HCT116 (cell line): ENCODE measurements at regions not wholly inside any gene's neighbourhood (a gene's known extent, or its start where the extent isn't known, plus 50 kb on each side); places are given as distances from the start of the nearest gene placed in this dataset.

Source experiments
- ATAC-seq: fragments of 200-7000 bp; cut with Tn5 transposase; 2 replicates; pipeline ENCODE4 v1.9.1; 2020; ENCODE audit warnings: mild to moderate bottlenecking, moderate library complexity
- BruUV-seq: library from RNA; stranded (reverse); fragments of 400-500 nt; replicated peaks from 2 replicates; lab custom pipeline; 2021; lab: Mats Ljungman, UMichigan
- CTCF ChIA-PET: fragments of 300-600 bp; sonication (Branson Sonifier 250); formaldehyde crosslinking; loops from one replicate; lab custom pipeline; 2021; ENCODE audit warnings: antibody characterized with exemption; lab: Charles Lee
- POLR2A ChIA-PET: fragments of 300-600, 350-600 bp; sonication (Branson Sonifier 250); formaldehyde crosslinking; loops from one replicate; lab custom pipeline; 2021; ENCODE audit warnings: antibody characterized with exemption; lab: Charles Lee
- RAD21 ChIA-PET, 2 experiments: fragments of 300-600 bp; sonication (Branson Sonifier 250); formaldehyde crosslinking; loops; one replicate each; lab custom pipeline; 2023; ENCODE audit warnings: low total read pairs in 2 of 2; ENCODE audit not compliant: uncharacterized antibody in 2 of 2, unreplicated experiment in 2 of 2, low non-redundant PET in 1 of 2; lab: Charles Lee
- DNase-seq: peaks from one replicate; pipeline ENCODE4 v3.0.0-alpha.2; 2010; ENCODE audit warnings: low read depth, low spot score
- H2AFZ ChIP-seq: fragments of 200-600 bp; shearing (Covaris generic), sonication (generic); 2 replicates; pipeline ENCODE4 v1.6.1; 2017; ENCODE audit warnings: low read depth, mixed run types, mixed read lengths, antibody characterized with exemption, low read length; ENCODE audit not compliant: poor library complexity, severe bottlenecking
- H3K27ac ChIP-seq: 2 replicates; pipeline ENCODE4 v1.5.1; 2012; ENCODE audit warnings: low read depth, low read length
- H3K27me3 ChIP-seq: fragments of 200-600 bp; sonication (generic); 2 replicates; pipeline ENCODE4 v1.6.1; 2016; ENCODE audit warnings: mixed run types, low read length, mixed read lengths; ENCODE audit not compliant: insufficient read depth
- H3K36me3 ChIP-seq, 2 experiments: fragments of 200-500 bp in 1 of 2; fragments of 200-600 bp in 1 of 2; sonication (Bioruptor generic) in 1 of 2; sonication (generic) in 1 of 2; 2 replicates each; pipeline versions ENCODE4 v1.5.1 to v1.6.1; 2014 to 2016; ENCODE audit warnings: low read length in 2 of 2, inconsistent platforms in 1 of 2, mixed read lengths in 1 of 2, mixed run types in 1 of 2; ENCODE audit not compliant: insufficient read depth in 2 of 2, control insufficient read depth in 1 of 2
- H3K4me1 ChIP-seq, 2 experiments: fragments of 200-600 bp in 1 of 2; sonication (generic) in 1 of 2; 2 replicates each; pipeline versions ENCODE4 v1.5.1 to v1.6.1; 2012 to 2017; ENCODE audit warnings: low read length in 2 of 2, inconsistent platforms in 1 of 2, mild to moderate bottlenecking in 1 of 2, mixed read lengths in 1 of 2, mixed run types in 1 of 2, moderate library complexity in 1 of 2; ENCODE audit not compliant: insufficient read depth in 2 of 2, control insufficient read depth in 1 of 2
- H3K4me2 ChIP-seq: fragments of 200-600 bp; sonication (generic); 2 replicates; pipeline ENCODE4 v1.6.1; 2017; ENCODE audit warnings: mixed run types, low read length, mixed read lengths
- H3K4me3 ChIP-seq, 2 experiments: fragments of 200-600 bp in 1 of 2; sonication (generic) in 1 of 2; replicated peaks in 1 of 2; 2 replicates each; pipeline ENCODE4 v1.5.1; 2011 to 2016; ENCODE audit warnings: low read length in 2 of 2, control low read depth in 1 of 2, low read depth in 1 of 2, mild to moderate bottlenecking in 1 of 2, mixed read lengths in 1 of 2, mixed run types in 1 of 2
- H3K79me2 ChIP-seq: fragments of 200-600 bp; sonication (generic); 2 replicates; pipeline ENCODE4 v1.6.1; 2017; ENCODE audit warnings: mild to moderate bottlenecking, mixed run types, low read length, moderate library complexity, mixed read lengths; ENCODE audit not compliant: insufficient read depth
- H3K9ac ChIP-seq: fragments of 200-600 bp; sonication (generic); 2 replicates; pipeline ENCODE4 v1.6.1; 2016; ENCODE audit warnings: low read length, mixed read lengths
- H3K9me2 ChIP-seq: fragments of 200-600 bp; sonication (generic), shearing (Covaris generic); 2 replicates; pipeline ENCODE4 v1.6.1; 2017; ENCODE audit warnings: mixed run types, mild to moderate bottlenecking, moderate library complexity; ENCODE audit not compliant: insufficient read depth
- H3K9me3 ChIP-seq, 2 experiments: fragments of 200-500 bp in 1 of 2; fragments of 200-600 bp in 1 of 2; sonication (Bioruptor generic) in 1 of 2; sonication (generic) in 1 of 2; 2 replicates each; pipeline ENCODE4 v1.6.1; 2014 to 2017; ENCODE audit warnings: low read length in 2 of 2, mixed read lengths in 2 of 2, inconsistent platforms in 1 of 2, low read depth in 1 of 2, mild to moderate bottlenecking in 1 of 2, mixed run types in 1 of 2, moderate library complexity in 1 of 2; ENCODE audit not compliant: control insufficient read depth in 1 of 2, insufficient read depth in 1 of 2
- H4K20me1 ChIP-seq: fragments of 200-600 bp; sonication (generic), shearing (Covaris generic); 2 replicates; pipeline ENCODE4 v1.6.1; 2017; ENCODE audit warnings: mixed run types, mild to moderate bottlenecking, moderate library complexity; ENCODE audit not compliant: insufficient read depth
- EZH2phosphoT487 ChIP-seq: fragments of 200-600 bp; IDR thresholded peaks from 2 replicates; pipeline ENCODE4 v1.6.1; 2018; ENCODE audit warnings: antibody characterized with exemption, borderline replicate concordance
- POLR2AphosphoS5 ChIP-seq: IDR thresholded peaks from 2 replicates; pipeline ENCODE4 v1.6.1; 2011; ENCODE audit warnings: mild to moderate bottlenecking, low read depth, low read length, moderate library complexity
- intact Hi-C: fragments of 100-400 bp; cut with micrococcal nuclease; formaldehyde crosslinking; loops from 2 replicates; pipeline ENCODE4 v1.10.0; 2022
- TF ChIP-seq, protein P1 (sequence below): IDR thresholded peaks from 2 replicates; pipeline ENCODE4 v1.6.1; 2012

GRCh38 chr4:84220990-84221389 lies 278.1 kb downstream of the NKX6-1 start:
- H3K27me3 ChIP-seq, result no peaks in the 10 kb centered on the region
- no peaks in the 10 kb centered on the region for H3K36me3 ChIP-seq
- BruUV-seq, result no TSS peak
- no peak for ATAC-seq
- H3K4me3 ChIP-seq, result no peak overlapping the region
- H3K9me3 ChIP-seq, result no peaks in the 10 kb centered on the region
- ChIA-PET POLR2A (no interaction called here), CTCF (no interaction called here), RAD21 (no interaction called here)
- H3K27ac ChIP-seq, result no peak overlapping the region
- no peak overlapping the region for H3K4me2 ChIP-seq
- H3K9me2 ChIP-seq, result no peaks in the 10 kb centered on the region
- intact Hi-C loops, result no loop called here
- H3K9ac ChIP-seq, result no peak overlapping the region
- H3K4me1 ChIP-seq, result no peaks in the 10 kb centered on the region
- H4K20me1 ChIP-seq, result no peaks in the 10 kb centered on the region
- no peaks in the 10 kb centered on the region for H3K79me2 ChIP-seq
- no peak overlapping the region for H2AFZ ChIP-seq
- no peak for TF ChIP-seq POLR2AphosphoS5
- no peak for DNase-seq

DNA sequence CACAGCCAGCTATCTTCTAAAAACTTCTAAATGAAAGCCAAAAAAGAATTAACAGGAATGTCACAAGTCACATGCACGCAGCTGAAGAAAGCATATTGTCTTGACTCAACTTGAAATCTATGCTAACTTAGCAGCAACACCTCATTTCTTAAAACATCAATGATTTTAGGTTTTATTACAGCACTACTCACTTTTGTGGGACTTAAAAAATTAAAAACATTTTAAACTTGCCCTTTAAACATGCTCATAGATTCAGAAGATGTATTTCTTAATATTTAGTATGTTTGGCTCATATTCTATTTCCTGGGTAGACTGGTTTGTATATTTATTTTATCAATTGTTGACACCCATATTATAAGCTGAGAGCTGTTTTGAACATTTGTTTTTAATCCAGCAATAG lies 279.4 kb downstream of the NKX6-1 start:
- ChIA-PET POLR2A (no interaction called here), RAD21 (no interaction called here), CTCF (no interaction called here)
- no peaks in the 10 kb centered on the region for H3K79me2 ChIP-seq
- H3K27me3 ChIP-seq, result no peaks in the 10 kb centered on the region
- intact Hi-C loops, result no loop called here
- H3K9me2 ChIP-seq, result no peaks in the 10 kb centered on the region
- DNase-seq (no peak), ATAC-seq (no peak)
- H3K4me2 ChIP-seq, result no peak overlapping the region
- TF ChIP-seq, protein P1, sequence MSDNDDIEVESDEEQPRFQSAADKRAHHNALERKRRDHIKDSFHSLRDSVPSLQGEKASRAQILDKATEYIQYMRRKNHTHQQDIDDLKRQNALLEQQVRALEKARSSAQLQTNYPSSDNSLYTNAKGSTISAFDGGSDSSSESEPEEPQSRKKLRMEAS, result no peak
- TF ChIP-seq POLR2AphosphoS5 (no peak), EZH2phosphoT487 (no peak)
- H3K9me3 ChIP-seq, result no peaks in the 10 kb centered on the region
- BruUV-seq, result no TSS peak
- H3K4me3 ChIP-seq, result no peak overlapping the region
- H4K20me1 ChIP-seq, result no peaks in the 10 kb centered on the region
- H3K9ac ChIP-seq, result no peak overlapping the region
- H3K27ac ChIP-seq, result no peak overlapping the region
- H2AFZ ChIP-seq, result no peak overlapping the region
- H3K4me1 ChIP-seq, result no peaks in the 10 kb centered on the region
- H3K36me3 ChIP-seq, result no peaks in the 10 kb centered on the region
